ENCODE measurements at regions not wholly inside any gene's neighbourhood (a gene's known extent, or its start where the extent isn't known, plus 50 kb on each side); places are given as distances from the start of the nearest gene placed in this dataset.
"Not testable (repeated sequence)": the region's sequence is repeated elsewhere in the genome, so short reads cannot be mapped to it uniquely, and the experiment has no call there.

GRCh38 chr9:24824607-24825006, 278.9 kb upstream of the IZUMO3 start:
- no peak for DNase-seq

DNA sequence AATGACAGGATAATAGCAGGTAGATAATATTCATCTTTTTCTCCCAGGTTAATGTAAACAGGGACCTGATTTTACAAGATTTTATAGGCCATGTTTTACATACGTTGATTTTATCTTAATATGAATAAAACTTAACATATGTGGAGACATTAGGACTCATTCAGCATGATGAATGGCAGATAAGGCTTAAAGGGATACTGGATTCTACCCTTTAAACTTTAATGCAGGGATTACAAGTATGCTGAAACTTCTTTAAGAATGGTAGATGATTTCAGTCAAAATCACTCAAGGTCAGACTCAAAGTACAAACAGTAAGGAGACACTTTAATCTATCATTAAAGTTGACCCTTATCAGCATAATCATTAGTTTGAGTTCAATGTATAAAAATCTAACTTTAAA, 274.5 kb upstream of the IZUMO3 start:
- no peak for DNase-seq

DNA sequence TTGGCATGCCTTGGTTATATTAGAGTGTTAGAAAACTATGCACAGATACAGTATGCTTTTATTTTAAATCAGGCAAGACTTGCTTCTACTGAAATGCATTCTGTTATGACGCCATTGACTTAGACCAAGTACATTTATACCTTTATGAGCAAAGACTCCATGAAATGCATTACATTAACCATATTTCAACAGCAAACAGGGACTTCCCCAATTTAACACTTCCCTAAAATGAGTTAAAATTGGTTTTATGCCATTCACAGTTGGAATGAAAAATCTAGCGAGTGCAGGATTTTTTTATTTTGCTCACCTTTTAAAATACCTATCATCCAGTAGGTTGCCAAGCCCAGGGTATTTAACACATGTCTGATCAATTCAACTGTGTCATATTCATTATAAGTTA, 272.1 kb upstream of the IZUMO3 start:
- DNase-seq: no peak

DNA sequence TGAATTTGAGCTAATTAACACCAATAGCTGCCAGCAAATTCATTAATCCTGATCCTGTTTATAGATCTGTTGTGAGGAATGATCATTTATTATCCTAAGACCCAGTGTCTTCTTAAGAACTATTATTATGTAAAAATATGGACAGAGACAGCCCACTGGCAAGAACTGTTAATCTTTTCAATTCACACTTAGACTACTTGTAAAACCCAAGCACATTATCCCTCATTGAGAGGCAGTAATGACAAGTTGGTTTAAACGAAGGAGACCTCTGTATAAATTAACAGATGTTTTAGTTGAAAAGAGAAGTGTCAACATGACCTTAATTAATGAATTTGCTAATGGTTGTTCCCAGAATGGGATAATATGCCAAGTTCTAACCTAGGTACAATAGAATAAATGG, 270.3 kb upstream of the IZUMO3 start:
- no peak for DNase-seq

DNA sequence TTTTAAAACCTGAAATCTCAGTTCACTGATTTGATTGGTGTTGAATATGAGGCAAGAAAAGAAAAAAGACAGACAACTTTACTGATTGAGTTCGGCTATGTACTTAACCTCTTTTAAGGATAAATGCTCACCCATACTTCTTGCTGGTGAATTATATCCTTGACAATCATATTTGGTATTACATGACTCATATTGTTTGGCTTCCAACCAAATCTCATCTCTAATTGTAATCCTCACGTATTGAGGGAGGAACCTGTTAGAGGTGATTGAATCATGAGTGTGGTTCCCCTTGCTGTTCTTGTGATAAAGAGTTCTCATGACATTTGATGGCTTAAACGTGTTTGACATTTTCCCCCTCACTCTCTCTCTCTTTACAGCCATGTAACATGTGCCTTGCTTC, 255.6 kb upstream of the IZUMO3 start:
- no peak for DNase-seq

- no peak for DNase-seq
Measured at GRCh38 chr9:24793787-24794186, 248.1 kb upstream of the IZUMO3 start.

GRCh38 chr9:24776226-24776625, 230.5 kb upstream of the IZUMO3 start:
- DNase-seq: no peak

DNA sequence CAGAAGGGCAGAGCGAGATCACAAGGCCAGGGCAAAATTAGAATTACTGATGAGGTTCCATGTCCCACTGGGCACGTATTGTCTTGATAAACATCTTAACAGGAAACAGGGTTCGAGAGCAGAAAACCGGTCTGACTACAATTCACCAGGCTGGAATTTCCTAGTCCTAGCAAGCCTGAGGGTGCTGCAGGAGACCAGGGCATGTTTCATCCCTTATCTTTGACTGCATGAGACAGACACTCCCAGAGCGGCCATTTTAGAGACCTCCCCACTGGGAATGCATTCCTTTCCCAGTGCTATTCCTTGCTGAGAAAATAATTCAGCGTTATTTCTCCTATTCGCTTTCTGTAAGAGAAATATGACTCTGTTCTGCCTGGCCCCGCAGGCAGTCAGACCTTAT, 228.5 kb upstream of the IZUMO3 start:
- not testable (repeated sequence) for DNase-seq

GRCh38 chr9:24766081-24766480, 220.4 kb upstream of the IZUMO3 start:
- no peak for DNase-seq

GRCh38 chr9:24765025-24765756, 219.5 kb upstream of the IZUMO3 start:
- no peak for DNase-seq

DNA sequence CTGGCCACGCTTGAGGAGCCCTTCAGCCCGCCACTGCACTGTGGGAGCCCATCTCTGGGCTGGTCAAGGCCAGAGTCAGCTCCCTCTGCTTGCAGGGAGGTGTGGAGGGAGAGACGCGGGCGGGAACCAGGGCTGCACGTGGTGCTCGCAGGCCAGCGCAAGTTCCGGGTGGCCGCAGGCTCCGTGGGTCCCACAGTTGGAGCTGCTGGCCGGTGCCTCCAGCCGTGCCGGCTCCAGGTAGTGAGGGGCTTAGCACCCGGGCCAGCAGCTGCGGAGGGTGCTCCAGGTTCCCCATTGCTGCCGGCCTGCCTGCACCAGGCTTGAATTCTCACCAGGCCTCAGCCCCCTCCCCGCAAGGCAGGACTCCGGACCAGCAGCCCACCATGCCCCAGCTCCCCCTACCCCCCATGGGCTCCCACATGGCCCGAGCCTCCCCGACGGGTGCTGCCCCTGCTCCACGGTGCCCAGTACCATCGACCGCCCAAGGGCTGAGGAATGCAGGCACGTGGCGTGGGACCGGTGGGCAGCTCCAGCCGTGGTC, 192.8 kb upstream of the IZUMO3 start:
- DNase-seq: no peak

GRCh38 chr9:24731754-24732153, 186.1 kb upstream of the IZUMO3 start:
- DNase-seq: no peak

- no peak for DNase-seq
Measured at GRCh38 chr9:24721621-24722020, 175.9 kb upstream of the IZUMO3 start.

DNA sequence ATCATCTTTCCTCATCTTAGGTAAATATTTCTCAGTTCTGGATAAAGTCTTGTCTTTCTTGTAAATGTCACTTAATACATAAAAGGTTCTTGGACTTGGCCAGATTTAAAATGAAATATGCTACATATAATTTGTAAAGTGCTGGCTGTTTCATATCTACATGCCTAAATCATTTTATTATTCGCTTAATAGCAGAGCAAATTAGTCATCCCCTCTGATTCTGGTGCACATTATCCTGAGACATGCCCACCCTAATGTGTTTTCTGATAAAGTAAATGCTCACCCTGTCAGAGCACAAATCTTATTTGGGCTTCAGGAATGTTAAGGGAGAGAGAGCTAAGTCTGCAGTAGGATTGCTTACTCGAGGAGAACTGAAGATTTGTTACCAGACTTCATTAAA, 166.5 kb upstream of the IZUMO3 start:
- DNase-seq: no peak

DNA sequence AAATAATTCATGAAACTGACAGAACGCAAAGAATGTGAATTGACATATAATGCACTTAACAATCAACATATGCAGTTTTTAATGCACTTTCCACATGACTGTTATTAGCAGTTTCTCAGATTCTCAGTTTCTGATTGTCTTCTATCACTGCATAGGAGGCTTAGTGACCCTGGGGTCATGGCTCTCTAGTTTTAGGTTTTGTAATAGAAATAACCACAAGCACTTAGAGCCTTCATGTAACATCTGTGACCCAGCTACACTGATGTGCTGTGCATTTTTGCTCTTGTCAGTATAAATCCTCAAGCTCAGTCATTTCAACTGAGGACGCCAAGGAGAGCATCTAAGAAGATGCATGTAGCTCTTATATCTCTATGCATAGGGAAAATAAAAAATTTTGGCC, 163.1 kb upstream of the IZUMO3 start:
- no peak for DNase-seq

DNA sequence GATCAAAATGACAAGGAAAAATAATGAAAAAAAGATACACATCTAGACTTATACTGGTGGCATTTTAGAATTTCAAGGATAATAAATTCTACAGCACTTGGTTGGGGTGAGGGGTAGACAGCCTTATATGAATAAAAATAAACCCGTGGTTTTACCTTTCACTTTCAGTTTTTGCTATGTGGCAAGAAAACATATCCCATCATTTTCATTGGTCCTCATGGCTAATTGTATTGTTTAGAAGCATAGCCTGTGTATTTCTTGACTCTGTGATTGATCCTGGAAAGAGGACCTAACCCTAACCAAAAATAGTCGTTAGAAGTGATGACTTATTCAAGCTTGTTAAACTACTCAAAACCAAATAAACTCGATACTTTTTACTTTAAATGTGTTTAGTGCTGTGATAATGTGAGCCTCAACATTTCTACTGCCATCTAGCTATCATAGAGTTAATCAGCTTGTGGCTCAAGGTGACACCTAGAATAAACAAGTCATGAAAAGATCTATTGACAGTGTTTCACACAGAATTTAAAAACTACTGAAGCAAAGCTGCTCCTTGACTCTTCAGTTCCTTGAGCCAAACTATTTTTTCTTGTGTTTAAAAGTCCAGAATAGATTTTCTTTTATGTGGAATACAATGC, 153.3 kb upstream of the IZUMO3 start:
- DNase-seq: no peak

GRCh38 chr9:24672336-24672735, 126.6 kb upstream of the IZUMO3 start:
- DNase-seq: no peak

DNA sequence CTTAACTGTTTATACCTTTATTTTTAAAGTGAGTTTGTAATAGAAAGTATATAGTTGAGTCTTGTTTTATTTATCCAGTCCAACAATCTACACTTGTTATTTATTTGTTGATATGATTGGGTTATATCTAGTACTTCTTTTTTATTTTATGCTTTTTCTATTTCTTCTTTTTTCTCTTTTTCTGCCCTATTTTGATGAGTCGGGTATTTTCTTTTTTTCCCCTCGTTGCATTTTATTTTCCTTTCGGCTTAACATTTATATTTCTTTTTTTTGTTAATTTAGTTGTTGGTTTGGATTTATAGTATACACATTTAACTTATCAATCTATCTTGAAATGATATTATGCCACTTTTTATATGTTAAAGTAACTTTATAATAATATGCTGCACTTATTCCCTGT, 111.7 kb upstream of the IZUMO3 start:
- DNase-seq: no peak

DNA sequence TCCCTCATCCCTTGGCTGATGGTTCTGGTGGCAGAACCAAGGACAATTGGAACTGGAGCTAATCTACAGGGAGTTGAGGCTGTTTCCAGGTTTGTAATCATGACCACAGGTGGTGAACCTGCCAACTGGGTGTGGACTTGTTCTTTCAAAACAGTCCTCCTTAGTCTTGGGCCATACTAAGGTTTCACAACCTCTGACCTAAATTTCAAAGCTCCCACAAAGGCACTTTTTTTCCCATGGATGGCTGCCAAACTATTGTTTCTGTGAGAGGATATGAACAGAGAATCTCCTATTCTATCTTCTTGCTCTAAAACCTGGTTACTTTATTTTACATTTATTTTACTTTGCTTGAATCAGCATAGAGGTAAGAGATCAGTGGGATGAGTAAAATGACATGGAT, 106.5 kb upstream of the IZUMO3 start:
- no peak for DNase-seq

- DNase-seq: not testable (repeated sequence)
Measured at GRCh38 chr9:24628809-24629208, 83.1 kb upstream of the IZUMO3 start.

- no peak for DNase-seq
Measured at GRCh38 chr9:24625097-24625496, 79.4 kb upstream of the IZUMO3 start.

DNA sequence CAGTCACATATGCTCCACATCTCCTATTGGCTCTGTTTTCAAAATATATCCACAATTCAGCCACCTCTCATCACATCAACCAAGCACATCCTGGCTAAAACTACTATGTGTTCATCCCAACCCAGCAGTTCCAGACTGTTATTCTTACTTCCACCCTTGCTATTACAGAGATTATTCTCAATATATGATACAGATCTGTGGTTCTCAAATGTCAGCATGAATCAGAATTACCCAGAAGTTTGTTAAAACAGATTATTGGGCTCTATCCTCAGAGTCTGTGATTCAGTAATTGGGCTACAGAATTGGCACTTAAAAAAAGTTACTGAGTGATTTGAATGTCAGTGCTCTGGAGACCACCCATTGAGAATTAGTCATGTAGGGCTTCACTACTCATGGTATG, 78.8 kb upstream of the IZUMO3 start:
- DNase-seq: no peak

- DNase-seq: no peak
Measured at GRCh38 chr9:24620741-24621140, 75.0 kb upstream of the IZUMO3 start.

- no peak for DNase-seq
Measured at GRCh38 chr9:24616863-24617262, 71.2 kb upstream of the IZUMO3 start.

GRCh38 chr9:24614070-24614469, 68.4 kb upstream of the IZUMO3 start:
- no peak for DNase-seq

Measured in NCI-H2171 (cell line).